Fibroblast of lung (primary cell): ENCODE measurements at regions not wholly inside any gene's neighbourhood (a gene's known extent, or its start where the extent isn't known, plus 50 kb on each side); places are given as distances from the start of the nearest gene placed in this dataset.

Experiments used
- DNase-seq, 2 donors: peaks; one replicate each; pipeline versions ENCODE4 v3.0.0 to v3.0.0-alpha.2; 2010; ENCODE audit warnings: low read depth in 2 of 2
- H2AFZ ChIP-seq: 2 replicates; pipeline ENCODE4 v1.5.1; 2012; ENCODE audit warnings: low read length, control low read depth, inconsistent platforms
- H3K27ac ChIP-seq: 2 replicates; pipeline ENCODE4 v1.5.1; 2011; ENCODE audit warnings: low read length, control low read depth; ENCODE audit not compliant: insufficient read depth
- H3K27me3 ChIP-seq: 2 replicates; pipeline ENCODE4 v1.5.1; 2011; ENCODE audit warnings: mild to moderate bottlenecking, low read length; ENCODE audit not compliant: control insufficient read depth, insufficient read depth
- H3K36me3 ChIP-seq: 2 replicates; pipeline ENCODE4 v1.5.1; 2011; ENCODE audit warnings: low read length; ENCODE audit not compliant: control insufficient read depth, insufficient read depth
- H3K4me1 ChIP-seq: 2 replicates; pipeline ENCODE4 v1.5.1; 2011; ENCODE audit warnings: low read length; ENCODE audit not compliant: control insufficient read depth, insufficient read depth; ENCODE audit errors: extremely low read depth
- H3K4me2 ChIP-seq: 2 replicates; pipeline ENCODE4 v1.5.1; 2011; ENCODE audit warnings: low read length, control low read depth; ENCODE audit not compliant: insufficient read depth; ENCODE audit errors: extremely low read depth
- H3K4me3 ChIP-seq, 4 experiments: fragments of 200-600 bp in 1 of 4; sonication (generic) in 1 of 4; replicated peaks in 1 of 4; 2 replicates each; pipeline ENCODE4 v1.5.1; 2011 to 2016; ENCODE audit warnings: low read length in 4 of 4, low read depth in 3 of 4, mild to moderate bottlenecking in 3 of 4, control low read depth in 2 of 4, inconsistent platforms in 1 of 4, mixed read lengths in 1 of 4; ENCODE audit not compliant: insufficient read depth in 1 of 4; ENCODE audit errors: control extremely low read depth in 1 of 4
- H3K79me2 ChIP-seq: 2 replicates; pipeline ENCODE4 v1.5.1; 2012; ENCODE audit warnings: mild to moderate bottlenecking, low read length, inconsistent platforms; ENCODE audit not compliant: control insufficient read depth, insufficient read depth
- H3K9ac ChIP-seq: 2 replicates; pipeline ENCODE4 v1.5.1; 2011; ENCODE audit warnings: mild to moderate bottlenecking, low read length, control low read depth; ENCODE audit not compliant: insufficient read depth
- H3K9me3 ChIP-seq: 2 replicates; pipeline ENCODE4 v1.5.1; 2012; ENCODE audit warnings: low read depth, low read length; ENCODE audit not compliant: control insufficient read depth, insufficient read depth
- H4K20me1 ChIP-seq: 2 replicates; pipeline ENCODE4 v1.5.1; 2011; ENCODE audit warnings: low read length; ENCODE audit not compliant: control insufficient read depth, insufficient read depth; ENCODE audit errors: extremely low read depth
- EZH2 ChIP-seq: IDR thresholded peaks from 2 replicates; pipeline ENCODE4 v1.5.1; 2012; ENCODE audit warnings: low read length, control low read depth, mild to moderate bottlenecking; ENCODE audit errors: missing control alignments
- TF ChIP-seq, protein P1 (sequence below), 2 donors: IDR thresholded peaks in 1 of 2; conservative IDR thresholded peaks in 1 of 2; 1 replicate in 1 of 2; 2 replicates in 1 of 2; pipeline ENCODE4 v1.5.1; 2011 to 2012; ENCODE audit warnings: low read length in 2 of 2, control low read depth in 1 of 2, inconsistent platforms in 1 of 2, low read depth in 1 of 2, mild to moderate bottlenecking in 1 of 2

DNA sequence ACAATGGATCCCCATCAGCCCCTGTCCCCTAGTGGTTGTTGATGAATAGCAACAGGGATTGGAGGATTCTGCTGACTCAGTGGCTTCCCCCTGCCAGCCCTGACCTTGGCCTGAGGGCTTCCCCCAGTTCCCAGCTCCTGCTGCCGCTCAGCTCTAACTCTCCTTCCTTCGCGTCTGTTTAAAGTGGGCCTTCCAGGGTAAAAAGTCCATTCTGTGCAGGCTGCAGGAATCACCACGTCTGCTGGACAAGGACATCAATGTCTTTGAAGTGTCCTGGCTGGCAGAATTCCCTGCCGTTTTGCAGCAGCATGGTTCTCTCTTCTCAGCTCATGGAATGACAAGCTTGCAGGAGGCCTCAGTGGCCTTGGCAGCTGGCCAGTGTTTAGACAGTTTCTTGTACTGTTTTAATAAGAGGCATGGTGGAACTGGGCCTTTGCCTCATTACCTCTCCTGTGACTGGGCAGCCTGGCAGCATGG lies 152.5 kb upstream of the STX18 start:
- Histone ChIP-seq H3K4me1 (no peaks in the 10 kb centered on the region), H3K4me2 (no peak overlapping the region), H3K9ac (no peak overlapping the region), H3K9me3 (no peaks in the 10 kb centered on the region), H3K36me3 (no peaks in the 10 kb centered on the region), H4K20me1 (no peaks in the 10 kb centered on the region), H3K27me3 (no peaks in the 10 kb centered on the region), H3K4me3 (no peak overlapping the region), H3K79me2 (no peaks in the 10 kb centered on the region), H3K27ac (no peak overlapping the region), H2AFZ (no peak overlapping the region)
- DNase-seq = peak; percentile 31 to 38
- TF ChIP-seq, protein P1, sequence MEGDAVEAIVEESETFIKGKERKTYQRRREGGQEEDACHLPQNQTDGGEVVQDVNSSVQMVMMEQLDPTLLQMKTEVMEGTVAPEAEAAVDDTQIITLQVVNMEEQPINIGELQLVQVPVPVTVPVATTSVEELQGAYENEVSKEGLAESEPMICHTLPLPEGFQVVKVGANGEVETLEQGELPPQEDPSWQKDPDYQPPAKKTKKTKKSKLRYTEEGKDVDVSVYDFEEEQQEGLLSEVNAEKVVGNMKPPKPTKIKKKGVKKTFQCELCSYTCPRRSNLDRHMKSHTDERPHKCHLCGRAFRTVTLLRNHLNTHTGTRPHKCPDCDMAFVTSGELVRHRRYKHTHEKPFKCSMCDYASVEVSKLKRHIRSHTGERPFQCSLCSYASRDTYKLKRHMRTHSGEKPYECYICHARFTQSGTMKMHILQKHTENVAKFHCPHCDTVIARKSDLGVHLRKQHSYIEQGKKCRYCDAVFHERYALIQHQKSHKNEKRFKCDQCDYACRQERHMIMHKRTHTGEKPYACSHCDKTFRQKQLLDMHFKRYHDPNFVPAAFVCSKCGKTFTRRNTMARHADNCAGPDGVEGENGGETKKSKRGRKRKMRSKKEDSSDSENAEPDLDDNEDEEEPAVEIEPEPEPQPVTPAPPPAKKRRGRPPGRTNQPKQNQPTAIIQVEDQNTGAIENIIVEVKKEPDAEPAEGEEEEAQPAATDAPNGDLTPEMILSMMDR (conservative IDR thresholded peaks at IDR 0.05 in 1 of 2, IDR thresholded peaks at IDR 0.05 in 1 of 2; ENCODE audit: low read depth in 1 of 2, low read length in 2 of 2) = peak; percentile 27 to 29
- no peak for TF ChIP-seq EZH2

DNA sequence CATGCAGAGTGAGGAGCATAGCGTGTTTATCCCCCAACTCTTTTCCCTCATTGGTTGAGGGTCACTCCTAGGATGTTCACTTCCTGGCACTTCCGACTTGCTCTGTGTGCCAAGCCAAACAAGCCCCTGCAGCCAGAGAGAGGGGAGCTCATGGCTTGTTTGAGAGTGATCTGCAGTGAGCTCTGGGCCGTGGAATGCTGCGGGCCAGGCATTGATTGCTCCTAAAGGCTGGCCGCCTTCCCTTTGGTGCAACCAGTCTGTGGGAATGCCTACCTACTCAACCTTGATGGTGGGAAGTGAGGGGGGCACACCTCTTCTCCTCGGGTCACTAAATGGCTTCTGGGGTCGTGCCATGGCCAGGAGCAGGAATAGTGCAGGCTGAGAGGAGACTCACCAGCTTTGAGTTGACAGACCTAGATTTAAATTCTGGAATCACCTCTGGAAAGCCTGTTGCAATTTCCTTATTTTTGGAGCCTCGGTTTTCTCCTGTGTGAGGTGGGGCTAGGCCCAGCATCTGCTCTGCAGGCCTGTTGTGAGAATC lies 152.0 kb upstream of the STX18 start:
- H3K9ac ChIP-seq = no peak overlapping the region
- H2AFZ ChIP-seq = no peak overlapping the region
- no peak for DNase-seq
- no peaks in the 10 kb centered on the region for H3K9me3 ChIP-seq
- no peaks in the 10 kb centered on the region for H3K27me3 ChIP-seq
- no peak overlapping the region for H3K4me3 ChIP-seq
- no peaks in the 10 kb centered on the region for H3K36me3 ChIP-seq
- no peak overlapping the region for H3K4me2 ChIP-seq
- no peak overlapping the region for H3K27ac ChIP-seq
- no peaks in the 10 kb centered on the region for H3K79me2 ChIP-seq
- H3K4me1 ChIP-seq = no peaks in the 10 kb centered on the region
- no peaks in the 10 kb centered on the region for H4K20me1 ChIP-seq
- TF ChIP-seq, protein P1 (conservative IDR thresholded peaks at IDR 0.05 in 1 of 2, IDR thresholded peaks at IDR 0.05 in 1 of 2; ENCODE audit: low read depth in 1 of 2, low read length in 2 of 2) = no peak
- TF ChIP-seq EZH2 = no peak

DNA sequence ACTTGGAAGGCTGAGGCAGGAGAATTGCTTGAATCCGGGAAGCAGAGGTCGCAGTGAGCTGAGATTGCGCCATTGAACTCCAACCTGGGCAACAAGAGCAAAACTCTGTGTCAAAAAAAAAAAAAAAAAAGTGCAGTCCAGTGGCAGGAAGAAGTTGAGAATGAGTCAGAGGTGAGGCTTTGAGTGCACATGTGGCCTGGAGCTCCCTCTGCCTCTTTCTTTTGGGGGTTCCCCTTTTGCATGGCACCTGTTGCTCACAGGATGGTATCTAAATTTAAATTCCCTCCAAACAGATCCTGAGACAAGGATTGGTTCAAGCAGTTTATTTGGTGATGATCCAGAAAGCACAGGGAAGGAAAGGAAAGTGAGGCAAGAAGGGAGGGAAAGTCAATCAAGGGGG lies 151.4 kb upstream of the STX18 start:
- H3K79me2 ChIP-seq = no peaks in the 10 kb centered on the region
- no peaks in the 10 kb centered on the region for H3K27me3 ChIP-seq
- no peak overlapping the region for H3K9ac ChIP-seq
- H3K27ac ChIP-seq = no peak overlapping the region
- no peaks in the 10 kb centered on the region for H4K20me1 ChIP-seq
- no peaks in the 10 kb centered on the region for H3K36me3 ChIP-seq
- TF ChIP-seq EZH2 = no peak
- TF ChIP-seq, protein P1 (conservative IDR thresholded peaks at IDR 0.05 in 1 of 2, IDR thresholded peaks at IDR 0.05 in 1 of 2; ENCODE audit: low read depth in 1 of 2, low read length in 2 of 2) = no peak
- no peak overlapping the region for H3K4me3 ChIP-seq
- no peak overlapping the region for H3K4me2 ChIP-seq
- no peak overlapping the region for H2AFZ ChIP-seq
- no peaks in the 10 kb centered on the region for H3K9me3 ChIP-seq
- peak in 1 of 2 donors; percentile 14 for DNase-seq
- H3K4me1 ChIP-seq = no peaks in the 10 kb centered on the region
